WTC11 (cell line): ENCODE measurements at regions not wholly inside any gene's neighbourhood (a gene's known extent, or its start where the extent isn't known, plus 50 kb on each side); places are given as distances from the start of the nearest gene placed in this dataset.

Experiments
- ATAC-seq: fragments of 200-7000 bp; cut with Tn5 transposase; 2 replicates; pipeline ENCODE4 v1.10.0; 2021; ENCODE audit warnings: mild to moderate bottlenecking, moderate library complexity
- CTCF ChIA-PET: fragments of 300-600 bp; sonication (Branson Sonifier 250); formaldehyde crosslinking; loops from one replicate; lab custom pipeline; 2021; ENCODE audit warnings: antibody characterized with exemption; lab: Charles Lee
- POLR2A ChIA-PET: fragments of 350-600 bp; sonication (Branson Sonifier 250); formaldehyde crosslinking; loops from one replicate; lab custom pipeline; 2021; ENCODE audit warnings: antibody characterized with exemption; lab: Charles Lee
- DNase-seq: peaks from one replicate; pipeline ENCODE4 v3.0.0; 2021; ENCODE audit warnings: low spot score
- H3K27ac Mint-ChIP-seq: 2 replicates; pipeline ENCODE4 v1.8.0; 2021; ENCODE audit warnings: mixed read lengths
- H3K27me3 Mint-ChIP-seq: 2 replicates; pipeline ENCODE4 v1.8.0; 2021; ENCODE audit warnings: low read depth, mild to moderate bottlenecking, moderate library complexity, mixed read lengths
- H3K36me3 Mint-ChIP-seq: 2 replicates; pipeline ENCODE4 v1.8.0; 2021; ENCODE audit warnings: mixed read lengths
- H3K4me1 Mint-ChIP-seq: 2 replicates; pipeline ENCODE4 v1.8.0; 2022; ENCODE audit warnings: mixed read lengths
- H3K4me3 Mint-ChIP-seq: 2 replicates; pipeline ENCODE4 v1.8.0; 2021; ENCODE audit warnings: mild to moderate bottlenecking, moderate library complexity, mixed read lengths
- H3K9me3 Mint-ChIP-seq: 2 replicates; pipeline ENCODE4 v1.8.0; 2021; ENCODE audit warnings: mixed read lengths
- CBFB ChIP-seq: sonication (generic); formaldehyde crosslinking; IDR thresholded peaks from 2 replicates; pipeline ENCODE4 v1.8.1; 2022; ENCODE audit warnings: mild to moderate bottlenecking, low read depth, missing genetic modification reagents
- HMGA2 ChIP-seq: fragments of 250-450 bp; sonication (Bioruptor Pico); IDR thresholded peaks from 2 replicates; pipeline ENCODE4 v1.4.0; 2021; ENCODE audit warnings: mild to moderate bottlenecking, moderate library complexity
- MYBL2 ChIP-seq: sonication (generic); formaldehyde crosslinking; IDR thresholded peaks from 2 replicates; pipeline ENCODE4 v1.8.1; 2023; ENCODE audit warnings: mild to moderate bottlenecking, moderate library complexity, missing genetic modification reagents
- NFE2L1 ChIP-seq: sonication (generic); formaldehyde crosslinking; IDR thresholded peaks from 2 replicates; pipeline ENCODE4 v1.8.1; 2023; ENCODE audit warnings: missing genetic modification reagents
- NFYB ChIP-seq: sonication (generic); formaldehyde crosslinking; conservative IDR thresholded peaks from 2 replicates; pipeline ENCODE4 v1.8.0; 2022; ENCODE audit warnings: low read depth, missing genetic modification reagents
- NR2C2 ChIP-seq: sonication (generic); formaldehyde crosslinking; IDR thresholded peaks from 2 replicates; pipeline ENCODE4 v1.8.0; 2022; ENCODE audit warnings: mild to moderate bottlenecking, missing genetic modification reagents
- OVOL2 ChIP-seq: fragments of 250-450 bp; sonication (Bioruptor Pico); IDR thresholded peaks from 2 replicates; pipeline ENCODE4 v1.9.0; 2021; ENCODE audit warnings: mild to moderate bottlenecking, borderline replicate concordance
- RORB ChIP-seq: fragments of 250-450 bp; sonication (Bioruptor Pico); IDR thresholded peaks from 2 replicates; pipeline ENCODE4 v1.9.0; 2021; ENCODE audit warnings: mild to moderate bottlenecking
- ZNF219 ChIP-seq: sonication (generic); formaldehyde crosslinking; IDR thresholded peaks from 2 replicates; pipeline ENCODE4 v1.8.0; 2023; ENCODE audit warnings: missing genetic modification reagents, mild to moderate bottlenecking, borderline replicate concordance
- ZNF232 ChIP-seq: sonication (generic); formaldehyde crosslinking; IDR thresholded peaks from 2 replicates; pipeline ENCODE4 v1.8.0; 2022; ENCODE audit warnings: mild to moderate bottlenecking, missing genetic modification reagents
- ZNF263 ChIP-seq: sonication (generic); formaldehyde crosslinking; IDR thresholded peaks from 2 replicates; pipeline ENCODE4 v1.8.1; 2022; ENCODE audit warnings: low read depth, mild to moderate bottlenecking, moderate library complexity, missing genetic modification reagents
- TF ChIP-seq, protein P1 (sequence below): fragments of 250-450 bp; sonication (Bioruptor Pico); IDR thresholded peaks from 2 replicates; pipeline ENCODE4 v1.9.0; 2021; ENCODE audit warnings: mild to moderate bottlenecking, borderline replicate concordance
- TF ChIP-seq, protein P2 (sequence below): fragments of 250-450 bp; sonication (Bioruptor Pico); IDR thresholded peaks from 2 replicates; pipeline ENCODE4 v2.1.2; 2022; ENCODE audit warnings: mild to moderate bottlenecking, moderate library complexity
- TF ChIP-seq, protein P3 (sequence below): sonication (generic); formaldehyde crosslinking; IDR thresholded peaks from 2 replicates; pipeline ENCODE4 v1.8.1; 2022; ENCODE audit warnings: mild to moderate bottlenecking, moderate library complexity, missing genetic modification reagents
- TF ChIP-seq, protein P4 (sequence below): fragments of 250-450 bp; sonication (Bioruptor Pico); IDR thresholded peaks from 2 replicates; pipeline ENCODE4 v1.9.0; 2021; ENCODE audit warnings: mild to moderate bottlenecking
- TF ChIP-seq, protein P5 (sequence below): sonication (generic); formaldehyde crosslinking; IDR thresholded peaks from 2 replicates; pipeline ENCODE4 v1.8.1; 2022; ENCODE audit warnings: low read depth, missing genetic modification reagents, borderline replicate concordance

DNA sequence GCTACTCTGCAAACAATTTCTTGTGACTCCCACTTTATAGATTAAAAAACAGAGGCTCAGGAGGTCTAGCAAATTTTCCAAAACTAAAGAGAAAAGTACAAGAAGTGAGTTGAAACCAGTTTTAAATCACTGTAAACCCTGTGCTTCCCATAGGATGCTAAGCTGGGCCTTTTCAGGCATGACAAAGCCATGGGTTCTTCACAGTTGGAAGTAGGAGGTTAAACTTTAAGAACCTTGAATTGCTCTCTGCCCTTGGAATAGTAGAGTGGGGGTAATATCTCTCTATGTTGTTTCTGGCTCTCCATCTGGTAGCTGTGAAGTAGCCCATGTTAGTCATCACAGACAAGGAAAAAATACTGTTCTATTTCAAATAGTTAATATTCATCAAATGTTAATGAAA lies 193.6 kb upstream of the SATB1 start (continued):
- TF ChIP-seq, protein P1, sequence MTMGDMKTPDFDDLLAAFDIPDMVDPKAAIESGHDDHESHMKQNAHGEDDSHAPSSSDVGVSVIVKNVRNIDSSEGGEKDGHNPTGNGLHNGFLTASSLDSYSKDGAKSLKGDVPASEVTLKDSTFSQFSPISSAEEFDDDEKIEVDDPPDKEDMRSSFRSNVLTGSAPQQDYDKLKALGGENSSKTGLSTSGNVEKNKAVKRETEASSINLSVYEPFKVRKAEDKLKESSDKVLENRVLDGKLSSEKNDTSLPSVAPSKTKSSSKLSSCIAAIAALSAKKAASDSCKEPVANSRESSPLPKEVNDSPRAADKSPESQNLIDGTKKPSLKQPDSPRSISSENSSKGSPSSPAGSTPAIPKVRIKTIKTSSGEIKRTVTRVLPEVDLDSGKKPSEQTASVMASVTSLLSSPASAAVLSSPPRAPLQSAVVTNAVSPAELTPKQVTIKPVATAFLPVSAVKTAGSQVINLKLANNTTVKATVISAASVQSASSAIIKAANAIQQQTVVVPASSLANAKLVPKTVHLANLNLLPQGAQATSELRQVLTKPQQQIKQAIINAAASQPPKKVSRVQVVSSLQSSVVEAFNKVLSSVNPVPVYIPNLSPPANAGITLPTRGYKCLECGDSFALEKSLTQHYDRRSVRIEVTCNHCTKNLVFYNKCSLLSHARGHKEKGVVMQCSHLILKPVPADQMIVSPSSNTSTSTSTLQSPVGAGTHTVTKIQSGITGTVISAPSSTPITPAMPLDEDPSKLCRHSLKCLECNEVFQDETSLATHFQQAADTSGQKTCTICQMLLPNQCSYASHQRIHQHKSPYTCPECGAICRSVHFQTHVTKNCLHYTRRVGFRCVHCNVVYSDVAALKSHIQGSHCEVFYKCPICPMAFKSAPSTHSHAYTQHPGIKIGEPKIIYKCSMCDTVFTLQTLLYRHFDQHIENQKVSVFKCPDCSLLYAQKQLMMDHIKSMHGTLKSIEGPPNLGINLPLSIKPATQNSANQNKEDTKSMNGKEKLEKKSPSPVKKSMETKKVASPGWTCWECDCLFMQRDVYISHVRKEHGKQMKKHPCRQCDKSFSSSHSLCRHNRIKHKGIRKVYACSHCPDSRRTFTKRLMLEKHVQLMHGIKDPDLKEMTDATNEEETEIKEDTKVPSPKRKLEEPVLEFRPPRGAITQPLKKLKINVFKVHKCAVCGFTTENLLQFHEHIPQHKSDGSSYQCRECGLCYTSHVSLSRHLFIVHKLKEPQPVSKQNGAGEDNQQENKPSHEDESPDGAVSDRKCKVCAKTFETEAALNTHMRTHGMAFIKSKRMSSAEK = no peak

DNA sequence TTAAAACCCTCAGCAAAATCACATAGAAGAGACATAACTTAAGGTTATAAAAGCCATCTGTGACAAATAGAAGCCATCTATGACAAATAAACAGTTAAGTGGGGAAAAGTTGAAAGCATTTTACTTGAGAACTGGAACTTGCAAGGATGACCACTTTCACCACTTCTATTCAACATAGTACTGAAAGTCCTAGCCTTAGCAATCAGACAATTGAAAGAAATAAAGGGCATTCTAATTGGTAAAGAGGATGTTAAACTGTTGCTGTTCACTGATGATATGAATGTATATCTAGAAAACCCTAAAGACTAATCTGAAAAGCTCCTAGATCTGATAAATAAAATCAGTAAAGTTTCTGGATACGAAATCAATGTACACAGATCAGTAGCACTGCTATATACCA lies 186.9 kb upstream of the SATB1 start:
- H3K27ac Mint-ChIP-seq = no peak overlapping the region
- no peaks in the 10 kb centered on the region; the same call in 1 of the 2 replicates for H3K27me3 Mint-ChIP-seq
- POLR2A ChIA-PET = no interaction called here
- CTCF ChIA-PET = no interaction called here
- no peaks in the 10 kb centered on the region; the same call in 1 of the 2 replicates for H3K36me3 Mint-ChIP-seq
- ATAC-seq = no peak
- H3K4me1 Mint-ChIP-seq = no peaks in the 10 kb centered on the region
- TF ChIP-seq, protein P2, sequence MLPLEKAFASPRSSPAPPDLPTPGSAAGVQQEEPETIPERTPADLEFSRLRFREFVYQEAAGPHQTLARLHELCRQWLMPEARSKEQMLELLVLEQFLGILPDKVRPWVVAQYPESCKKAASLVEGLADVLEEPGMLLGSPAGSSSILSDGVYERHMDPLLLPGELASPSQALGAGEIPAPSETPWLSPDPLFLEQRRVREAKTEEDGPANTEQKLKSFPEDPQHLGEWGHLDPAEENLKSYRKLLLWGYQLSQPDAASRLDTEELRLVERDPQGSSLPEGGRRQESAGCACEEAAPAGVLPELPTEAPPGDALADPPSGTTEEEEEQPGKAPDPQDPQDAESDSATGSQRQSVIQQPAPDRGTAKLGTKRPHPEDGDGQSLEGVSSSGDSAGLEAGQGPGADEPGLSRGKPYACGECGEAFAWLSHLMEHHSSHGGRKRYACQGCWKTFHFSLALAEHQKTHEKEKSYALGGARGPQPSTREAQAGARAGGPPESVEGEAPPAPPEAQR (CRISPR knock-in tag) = no peak
- TF ChIP-seq NR2C2 = no peak
- no peak for TF ChIP-seq ZNF263
- no peak for TF ChIP-seq MYBL2 (CRISPR knock-in tag)
- no peak for TF ChIP-seq ZNF232 (CRISPR knock-in tag)
- TF ChIP-seq NFE2L1 (CRISPR knock-in tag) = no peak
- H3K4me3 Mint-ChIP-seq = no peak overlapping the region
- peaks cover 17% of the 10 kb centered on the region for H3K9me3 Mint-ChIP-seq
- DNase-seq = no peak

DNA sequence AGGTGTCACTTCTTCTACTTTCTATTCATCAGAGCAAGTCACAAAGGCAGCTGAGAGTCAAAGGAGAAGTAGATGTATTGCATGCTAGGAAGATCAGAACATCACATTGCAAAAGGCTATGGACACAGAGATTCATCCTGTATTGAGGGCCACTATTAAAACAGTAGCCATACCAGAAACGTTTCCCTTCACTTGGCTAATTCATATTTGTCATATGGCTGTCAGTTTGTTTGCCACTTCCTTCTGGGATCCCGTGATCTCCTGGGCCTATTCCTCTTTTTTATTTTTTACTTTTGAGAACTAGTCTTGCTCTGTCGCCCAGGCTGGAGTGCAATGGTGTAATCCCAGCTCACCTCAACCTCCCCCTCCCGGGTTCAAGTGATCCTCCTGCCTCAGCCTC lies 184.0 kb upstream of the SATB1 start:
- DNase-seq (no peak), ATAC-seq (no peak)
- Mint-ChIP-seq H3K4me3 (no peak overlapping the region), H3K27me3 (no peaks in the 10 kb centered on the region; the same call in 1 of the 2 replicates), H3K36me3 (no peaks in the 10 kb centered on the region; the same call in 1 of the 2 replicates), H3K27ac (no peak overlapping the region), H3K9me3 (peaks cover 17% of the 10 kb centered on the region), H3K4me1 (no peaks in the 10 kb centered on the region)
- ChIA-PET CTCF (no interaction called here), POLR2A (no interaction called here)
- TF ChIP-seq, protein P3, sequence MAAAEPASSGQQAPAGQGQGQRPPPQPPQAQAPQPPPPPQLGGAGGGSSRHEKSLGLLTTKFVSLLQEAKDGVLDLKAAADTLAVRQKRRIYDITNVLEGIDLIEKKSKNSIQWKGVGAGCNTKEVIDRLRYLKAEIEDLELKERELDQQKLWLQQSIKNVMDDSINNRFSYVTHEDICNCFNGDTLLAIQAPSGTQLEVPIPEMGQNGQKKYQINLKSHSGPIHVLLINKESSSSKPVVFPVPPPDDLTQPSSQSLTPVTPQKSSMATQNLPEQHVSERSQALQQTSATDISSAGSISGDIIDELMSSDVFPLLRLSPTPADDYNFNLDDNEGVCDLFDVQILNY (CRISPR knock-in tag) = no peak
- TF ChIP-seq NFYB (CRISPR knock-in tag) (no peak), RORB (CRISPR knock-in tag) (no peak), ZNF219 (CRISPR knock-in tag) (no peak), OVOL2 (CRISPR knock-in tag) (no peak), HMGA2 (no peak), CBFB (CRISPR knock-in tag) (no peak)
- TF ChIP-seq, protein P4, sequence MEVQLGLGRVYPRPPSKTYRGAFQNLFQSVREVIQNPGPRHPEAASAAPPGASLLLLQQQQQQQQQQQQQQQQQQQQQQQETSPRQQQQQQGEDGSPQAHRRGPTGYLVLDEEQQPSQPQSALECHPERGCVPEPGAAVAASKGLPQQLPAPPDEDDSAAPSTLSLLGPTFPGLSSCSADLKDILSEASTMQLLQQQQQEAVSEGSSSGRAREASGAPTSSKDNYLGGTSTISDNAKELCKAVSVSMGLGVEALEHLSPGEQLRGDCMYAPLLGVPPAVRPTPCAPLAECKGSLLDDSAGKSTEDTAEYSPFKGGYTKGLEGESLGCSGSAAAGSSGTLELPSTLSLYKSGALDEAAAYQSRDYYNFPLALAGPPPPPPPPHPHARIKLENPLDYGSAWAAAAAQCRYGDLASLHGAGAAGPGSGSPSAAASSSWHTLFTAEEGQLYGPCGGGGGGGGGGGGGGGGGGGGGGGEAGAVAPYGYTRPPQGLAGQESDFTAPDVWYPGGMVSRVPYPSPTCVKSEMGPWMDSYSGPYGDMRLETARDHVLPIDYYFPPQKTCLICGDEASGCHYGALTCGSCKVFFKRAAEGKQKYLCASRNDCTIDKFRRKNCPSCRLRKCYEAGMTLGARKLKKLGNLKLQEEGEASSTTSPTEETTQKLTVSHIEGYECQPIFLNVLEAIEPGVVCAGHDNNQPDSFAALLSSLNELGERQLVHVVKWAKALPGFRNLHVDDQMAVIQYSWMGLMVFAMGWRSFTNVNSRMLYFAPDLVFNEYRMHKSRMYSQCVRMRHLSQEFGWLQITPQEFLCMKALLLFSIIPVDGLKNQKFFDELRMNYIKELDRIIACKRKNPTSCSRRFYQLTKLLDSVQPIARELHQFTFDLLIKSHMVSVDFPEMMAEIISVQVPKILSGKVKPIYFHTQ (CRISPR knock-in tag) = no peak
- TF ChIP-seq, protein P2 (CRISPR knock-in tag) = no peak
- TF ChIP-seq, protein P5, sequence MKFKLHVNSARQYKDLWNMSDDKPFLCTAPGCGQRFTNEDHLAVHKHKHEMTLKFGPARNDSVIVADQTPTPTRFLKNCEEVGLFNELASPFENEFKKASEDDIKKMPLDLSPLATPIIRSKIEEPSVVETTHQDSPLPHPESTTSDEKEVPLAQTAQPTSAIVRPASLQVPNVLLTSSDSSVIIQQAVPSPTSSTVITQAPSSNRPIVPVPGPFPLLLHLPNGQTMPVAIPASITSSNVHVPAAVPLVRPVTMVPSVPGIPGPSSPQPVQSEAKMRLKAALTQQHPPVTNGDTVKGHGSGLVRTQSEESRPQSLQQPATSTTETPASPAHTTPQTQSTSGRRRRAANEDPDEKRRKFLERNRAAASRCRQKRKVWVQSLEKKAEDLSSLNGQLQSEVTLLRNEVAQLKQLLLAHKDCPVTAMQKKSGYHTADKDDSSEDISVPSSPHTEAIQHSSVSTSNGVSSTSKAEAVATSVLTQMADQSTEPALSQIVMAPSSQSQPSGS (CRISPR knock-in tag) = no peak
